Suprapubic skin (tissue), 4 donors: ENCODE measurements at regions not wholly inside any gene's neighbourhood (a gene's known extent, or its start where the extent isn't known, plus 50 kb on each side); places are given as distances from the start of the nearest gene placed in this dataset.

Source experiments
- DNase-seq, 2 donors: peaks; one replicate each; pipeline ENCODE4 v3.0.0-alpha.2; 2019; ENCODE audit warnings: low spot score in 2 of 2
- H3K27ac ChIP-seq: fragments of 200-600 bp; sonication (generic); one replicate; pipeline ENCODE4 v1.5.1; 2019
- H3K27me3 ChIP-seq: fragments of 200-600 bp; sonication (generic); one replicate; pipeline ENCODE4 v1.5.1; 2019
- H3K36me3 ChIP-seq: fragments of 200-600 bp; sonication (generic); one replicate; pipeline ENCODE4 v1.5.1; 2019
- H3K4me1 ChIP-seq: fragments of 200-600 bp; sonication (generic); one replicate; pipeline ENCODE4 v1.5.1; 2019
- H3K4me3 ChIP-seq: fragments of 200-600 bp; sonication (generic); one replicate; pipeline ENCODE4 v1.5.1; 2019; ENCODE audit warnings: mild to moderate bottlenecking
- H3K9me3 ChIP-seq: fragments of 200-600 bp; sonication (generic); one replicate; pipeline ENCODE4 v1.5.1; 2019
- CTCF ChIP-seq, 2 donors: fragments of 200-600 bp in 1 of 2; fragments of 450-650 bp in 1 of 2; sonication (generic) in 1 of 2; IDR thresholded peaks; one replicate each; pipeline ENCODE4 v1.5.1; 2016 to 2019; ENCODE audit warnings: antibody characterized with exemption in 2 of 2, mild to moderate bottlenecking in 1 of 2, moderate library complexity in 1 of 2
- EP300 ChIP-seq: sonication (generic); formaldehyde crosslinking; IDR thresholded peaks from one replicate; pipeline ENCODE4 v1.6.1; 2017; ENCODE audit warnings: antibody characterized with exemption
- POLR2A ChIP-seq, 2 donors: fragments of 450-650 bp; IDR thresholded peaks; one replicate each; pipeline ENCODE4 v1.6.1; 2017; ENCODE audit warnings: antibody characterized with exemption in 2 of 2, mild to moderate bottlenecking in 2 of 2, moderate library complexity in 2 of 2
- POLR2AphosphoS5 ChIP-seq, 3 donors: sonication (generic); formaldehyde crosslinking; IDR thresholded peaks; one replicate each; pipeline ENCODE4 v1.6.1; 2017; ENCODE audit warnings: antibody characterized with exemption in 3 of 3
- WGBS: methylation state at CpG from one replicate; pipeline ENCODE4 v1.1.5; 2018; 5-methylcytosine and 5-hydroxymethylcytosine counted together

- H3K27ac ChIP-seq, result no peak overlapping the region
- H3K36me3 ChIP-seq, result no peaks in the 10 kb centered on the region
- TF ChIP-seq EP300, result no peak
- no peak for TF ChIP-seq POLR2A (IDR thresholded peaks at IDR 0.05)
- no peak for TF ChIP-seq CTCF (IDR thresholded peaks at IDR 0.05)
- TF ChIP-seq POLR2AphosphoS5 (IDR thresholded peaks at IDR 0.05), result no peak
- WGBS, result 62% methylated on average over 3 of the region's 3 CpGs
- H3K4me3 ChIP-seq, result no peak overlapping the region
- H3K4me1 ChIP-seq, result no peaks in the 10 kb centered on the region
- H3K9me3 ChIP-seq, result no peaks in the 10 kb centered on the region
- no peak for DNase-seq
- H3K27me3 ChIP-seq, result no peaks in the 10 kb centered on the region
Measured at GRCh38 chrX:43148305-43148704, 370.3 kb upstream of the PPP1R2C start.

DNA sequence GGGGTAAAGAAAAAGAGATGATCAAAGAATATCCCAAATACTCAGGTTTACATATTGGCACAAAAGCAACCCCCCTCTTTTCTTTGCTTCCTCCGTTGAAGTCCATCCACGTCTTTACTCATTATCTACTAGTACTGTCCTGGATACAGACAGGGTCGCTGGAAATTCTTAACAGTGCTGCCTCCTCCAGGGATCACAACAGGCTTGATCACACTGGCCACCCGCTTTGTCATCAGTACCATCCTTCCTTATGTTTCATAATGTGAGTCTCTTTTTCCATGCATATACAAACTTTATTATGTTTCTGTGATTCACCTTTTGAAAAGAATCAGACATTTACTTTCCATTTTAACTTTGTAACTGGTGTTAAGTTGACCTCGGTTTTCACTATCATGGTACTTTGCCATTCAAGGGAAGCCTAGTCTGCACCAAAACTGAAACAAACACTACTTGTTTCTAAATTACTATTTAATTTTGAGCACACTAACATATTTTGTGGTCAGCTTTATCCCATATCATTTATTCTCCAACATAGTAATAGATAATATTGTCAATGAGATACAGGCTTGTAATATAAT lies 387.5 kb upstream of the PPP1R2C start:
- H3K27me3 ChIP-seq, result no peaks in the 10 kb centered on the region
- no peak for DNase-seq
- no peaks in the 10 kb centered on the region for H3K36me3 ChIP-seq
- no peaks in the 10 kb centered on the region for H3K9me3 ChIP-seq
- WGBS, result 58% methylated on average over 5 of the region's 5 CpGs
- H3K4me3 ChIP-seq, result no peak overlapping the region
- H3K4me1 ChIP-seq, result no peaks in the 10 kb centered on the region
- no peak for TF ChIP-seq POLR2AphosphoS5 (IDR thresholded peaks at IDR 0.05)
- TF ChIP-seq CTCF (IDR thresholded peaks at IDR 0.05), result no peak
- H3K27ac ChIP-seq, result no peak overlapping the region

DNA sequence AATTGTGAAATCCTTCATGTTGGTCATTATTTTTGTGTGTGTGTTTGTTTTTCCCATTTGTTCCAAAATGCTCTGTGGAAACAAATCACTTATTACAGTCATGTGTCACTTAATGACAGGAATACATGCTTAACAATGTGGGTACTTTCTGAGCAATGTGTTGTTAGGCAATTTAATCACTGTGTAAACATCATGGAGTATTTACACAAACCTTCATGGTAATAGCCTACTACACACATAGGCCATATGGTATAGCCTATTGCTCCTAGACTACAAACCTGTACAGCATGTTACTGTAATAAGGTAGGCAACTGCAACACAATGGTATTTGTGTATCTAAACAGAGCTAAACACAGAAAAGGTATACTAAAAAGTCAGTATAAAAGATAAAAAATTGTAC lies 388.9 kb upstream of the PPP1R2C start:
- H3K36me3 ChIP-seq, result no peaks in the 10 kb centered on the region
- DNase-seq, result no peak
- H3K27me3 ChIP-seq, result no peaks in the 10 kb centered on the region

GRCh38 chrX:43175434-43175833 lies 397.5 kb upstream of the PPP1R2C start:
- H3K27ac ChIP-seq, result no peak overlapping the region
- H3K9me3 ChIP-seq, result no peaks in the 10 kb centered on the region
- H3K4me3 ChIP-seq, result no peak overlapping the region
- no peaks in the 10 kb centered on the region for H3K27me3 ChIP-seq
- no peak for DNase-seq
- WGBS, result 69% methylated on average over 2 of the region's 2 CpGs
- H3K36me3 ChIP-seq, result no peaks in the 10 kb centered on the region
- no peaks in the 10 kb centered on the region for H3K4me1 ChIP-seq
- no peak for TF ChIP-seq POLR2A (IDR thresholded peaks at IDR 0.05)
- no peak for TF ChIP-seq POLR2AphosphoS5 (IDR thresholded peaks at IDR 0.05)

More for the DNA sequence above, 388.9 kb upstream of the PPP1R2C start:
- no peaks in the 10 kb centered on the region for H3K9me3 ChIP-seq
- no peaks in the 10 kb centered on the region for H3K4me1 ChIP-seq
- no peak overlapping the region for H3K27ac ChIP-seq
- TF ChIP-seq EP300 (no peak), POLR2A (IDR thresholded peaks at IDR 0.05) (no peak)
- no peak overlapping the region for H3K4me3 ChIP-seq

DNA sequence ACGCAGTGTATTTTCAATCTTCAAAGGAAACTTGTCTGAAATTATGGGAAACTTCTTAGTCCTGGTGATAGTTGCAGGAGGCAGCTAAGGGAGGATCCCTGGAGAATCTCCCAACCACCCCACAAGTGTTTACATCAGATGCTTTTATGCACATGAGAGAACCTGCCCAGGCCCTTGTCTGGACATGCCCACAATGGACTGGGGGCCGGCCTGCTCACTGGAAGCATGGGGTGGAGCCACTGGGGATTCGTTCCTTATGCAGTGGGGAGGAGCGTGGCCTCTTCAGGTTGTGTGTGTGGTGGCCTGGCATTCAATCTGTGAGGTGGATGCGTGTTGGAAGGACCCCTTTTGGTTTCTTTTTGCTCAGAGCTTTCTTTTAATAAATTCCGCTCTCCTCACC lies 398.7 kb upstream of the PPP1R2C start:
- no peaks in the 10 kb centered on the region for H3K4me1 ChIP-seq
- no peaks in the 10 kb centered on the region for H3K36me3 ChIP-seq
- DNase-seq, result no peak
- H3K4me3 ChIP-seq, result no peak overlapping the region
- TF ChIP-seq POLR2AphosphoS5 (IDR thresholded peaks at IDR 0.05) (no peak), EP300 (no peak), CTCF (IDR thresholded peaks at IDR 0.05) (no peak), POLR2A (IDR thresholded peaks at IDR 0.05) (no peak)
- WGBS, result 80% methylated on average over 6 of the region's 6 CpGs
- no peak overlapping the region for H3K27ac ChIP-seq
- H3K9me3 ChIP-seq, result no peaks in the 10 kb centered on the region
- H3K27me3 ChIP-seq, result no peaks in the 10 kb centered on the region

GRCh38 chrX:43188296-43188695 lies 410.3 kb upstream of the PPP1R2C start:
- Histone ChIP-seq H3K27me3 (no peaks in the 10 kb centered on the region), H3K36me3 (no peaks in the 10 kb centered on the region), H3K4me1 (no peaks in the 10 kb centered on the region), H3K4me3 (no peak overlapping the region), H3K27ac (no peak overlapping the region), H3K9me3 (no peaks in the 10 kb centered on the region)
- DNase-seq, result no peak
- 80% methylated on average over 1 of the region's 1 CpG for WGBS
- TF ChIP-seq EP300, result no peak
- no peak for TF ChIP-seq POLR2A (IDR thresholded peaks at IDR 0.05)
- no peak for TF ChIP-seq CTCF (IDR thresholded peaks at IDR 0.05)
- TF ChIP-seq POLR2AphosphoS5 (IDR thresholded peaks at IDR 0.05), result no peak
